HFFc6 (cell line): ENCODE measurements at regions not wholly inside any gene's neighbourhood (a gene's known extent, or its start where the extent isn't known, plus 50 kb on each side); places are given as distances from the start of the nearest gene placed in this dataset.
A peak's percentile ranks its signal among the peaks of the same experiment; 100 is the strongest.

Experiments used
- DNase-seq: peaks from one replicate; pipeline ENCODE4 v3.0.0-alpha.2; 2018
- H3K27ac Mint-ChIP-seq: 2 replicates; pipeline ENCODE4 v1.8.0; 2020; ENCODE audit warnings: mild to moderate bottlenecking, mixed read lengths
- H3K27me3 Mint-ChIP-seq: 2 replicates; pipeline ENCODE4 v1.8.0; 2021; ENCODE audit warnings: mild to moderate bottlenecking, moderate library complexity, mixed read lengths; ENCODE audit not compliant: insufficient read depth
- H3K36me3 Mint-ChIP-seq: 2 replicates; pipeline ENCODE4 v1.8.0; 2021; ENCODE audit warnings: low read depth, mixed read lengths
- H3K4me1 Mint-ChIP-seq: 2 replicates; pipeline ENCODE4 v1.8.0; 2020; ENCODE audit warnings: low read depth, mixed read lengths
- H3K4me3 Mint-ChIP-seq: 2 replicates; pipeline ENCODE4 v1.8.0; 2020; ENCODE audit warnings: mild to moderate bottlenecking, moderate library complexity, mixed read lengths
- H3K9me3 Mint-ChIP-seq: 2 replicates; pipeline ENCODE4 v1.8.0; 2020; ENCODE audit warnings: mild to moderate bottlenecking, mixed read lengths
- CTCF ChIP-seq: fragments of 200-600 bp; sonication (generic); IDR thresholded peaks from 2 replicates; pipeline ENCODE4 v1.5.0; 2021; ENCODE audit warnings: antibody characterized with exemption, mild to moderate bottlenecking

GRCh38 chr2:196511258-196512168 is 128.0 kb upstream of the CCDC150 start:
- Mint-ChIP-seq H3K27me3 (peaks cover 2% of the 10 kb centered on the region), H3K4me1 (peaks cover 13% of the 10 kb centered on the region), H3K27ac (no peak overlapping the region), H3K4me3 (no peak overlapping the region), H3K36me3 (no peaks in the 10 kb centered on the region), H3K9me3 (no peaks in the 10 kb centered on the region)
- peak; percentile 4 for DNase-seq
- no peak for TF ChIP-seq CTCF

DNA sequence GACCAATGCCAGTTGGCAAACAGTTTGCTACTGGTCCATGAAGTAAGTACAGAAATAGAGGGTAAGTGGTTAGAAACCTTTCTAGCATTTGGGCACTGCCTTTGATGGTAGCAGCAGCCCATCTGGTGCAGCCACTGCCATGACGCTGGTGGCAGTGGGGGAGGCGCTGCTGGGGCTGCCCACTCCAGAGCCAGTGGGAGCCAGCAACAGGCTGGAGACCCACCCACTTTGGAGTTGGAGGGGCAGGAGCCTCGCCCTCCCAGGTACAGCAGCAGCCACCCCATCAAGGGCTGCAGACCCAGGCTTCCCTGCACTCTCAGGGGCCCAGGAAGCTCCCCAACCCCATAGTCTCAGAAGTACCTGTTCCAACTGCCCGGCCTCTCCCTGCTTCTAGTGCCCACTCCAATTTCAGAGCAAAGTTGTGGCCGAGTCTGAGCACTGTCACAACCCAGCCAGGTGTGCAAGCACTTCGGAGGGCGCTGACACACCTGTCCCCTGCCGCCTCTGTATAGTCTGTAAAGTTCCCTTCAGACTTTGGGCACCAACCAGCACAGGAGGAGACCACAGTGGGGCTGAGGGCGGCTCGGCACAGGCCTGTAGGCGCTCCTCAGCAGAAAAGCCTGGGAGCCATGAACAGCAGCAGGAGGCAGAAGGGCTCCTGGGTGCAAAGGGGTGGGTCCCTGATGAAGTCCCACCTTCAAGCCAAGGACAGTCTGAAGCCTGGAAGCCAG is 125.6 kb upstream of the CCDC150 start:
- Mint-ChIP-seq H3K36me3 (no peaks in the 10 kb centered on the region), H3K9me3 (no peaks in the 10 kb centered on the region), H3K27ac (no peak overlapping the region), H3K27me3 (peaks cover 2% of the 10 kb centered on the region), H3K4me3 (no peak overlapping the region), H3K4me1 (peaks cover 17% of the 10 kb centered on the region)
- no peak for TF ChIP-seq CTCF
- DNase-seq, result no peak

DNA sequence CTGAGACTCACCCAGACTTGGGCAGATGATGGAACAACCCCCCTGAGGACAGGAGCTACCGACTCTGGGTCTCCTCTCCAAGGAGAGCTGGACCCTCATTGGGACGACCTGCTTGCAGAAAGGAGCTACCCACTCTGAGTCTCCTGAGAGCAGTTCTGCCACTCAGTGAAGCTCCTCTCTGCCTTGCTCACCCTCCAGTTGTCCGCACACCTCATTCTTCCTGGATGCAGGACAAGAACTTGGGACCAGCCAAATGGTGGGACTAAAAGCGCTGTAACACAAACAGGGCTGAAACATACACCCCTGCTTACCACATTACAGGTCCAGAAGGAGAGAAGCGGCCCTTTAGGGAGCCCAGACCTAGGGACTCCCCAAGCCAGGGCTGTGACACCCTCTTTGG is 124.9 kb upstream of the CCDC150 start:
- H3K4me1 Mint-ChIP-seq, result peaks cover 17% of the 10 kb centered on the region
- DNase-seq, result no peak
- H3K27me3 Mint-ChIP-seq, result peaks cover 2% of the 10 kb centered on the region
- no peaks in the 10 kb centered on the region for H3K9me3 Mint-ChIP-seq
- no peak overlapping the region for H3K27ac Mint-ChIP-seq
- H3K36me3 Mint-ChIP-seq, result no peaks in the 10 kb centered on the region
- TF ChIP-seq CTCF, result no peak
- no peak overlapping the region for H3K4me3 Mint-ChIP-seq

GRCh38 chr2:196515051-196515450 is 124.5 kb upstream of the CCDC150 start:
- Mint-ChIP-seq H3K9me3 (no peaks in the 10 kb centered on the region), H3K4me3 (no peak overlapping the region), H3K27me3 (no peaks in the 10 kb centered on the region; the same call in 1 of the 2 replicates), H3K4me1 (peaks cover 17% of the 10 kb centered on the region), H3K36me3 (no peaks in the 10 kb centered on the region), H3K27ac (no peak overlapping the region)
- DNase-seq, result no peak
- TF ChIP-seq CTCF, result no peak

GRCh38 chr2:196515608-196516007 is 123.9 kb upstream of the CCDC150 start:
- Mint-ChIP-seq H3K4me1 (peaks cover 17% of the 10 kb centered on the region), H3K36me3 (no peaks in the 10 kb centered on the region), H3K4me3 (no peak overlapping the region), H3K27ac (no peak overlapping the region), H3K27me3 (no peaks in the 10 kb centered on the region; the same call in 1 of the 2 replicates), H3K9me3 (no peaks in the 10 kb centered on the region)
- no peak for TF ChIP-seq CTCF
- DNase-seq, result no peak
